Cardiac muscle cell (in vitro differentiated cells and primary cell): ENCODE measurements at regions not wholly inside any gene's neighbourhood (a gene's known extent, or its start where the extent isn't known, plus 50 kb on each side); places are given as distances from the start of the nearest gene placed in this dataset.

Experiments used
- DNase-seq, 2 donors: peaks; one replicate each; pipeline versions ENCODE4 v3.0.0 to v3.0.0-alpha.2; 2010 to 2017; ENCODE audit warnings: low read depth in 1 of 2, low spot score in 1 of 2
- H3K27ac ChIP-seq: fragments of 200-600 bp; sonication (generic); 2 replicates; pipeline ENCODE4 v1.5.1; 2016
- H3K27me3 ChIP-seq: fragments of 200-600 bp; sonication (generic); 2 replicates; pipeline ENCODE4 v1.6.0; 2016; ENCODE audit warnings: control low read depth
- H3K36me3 ChIP-seq: fragments of 200-600 bp; sonication (generic); 2 replicates; pipeline ENCODE4 v1.5.1; 2016; ENCODE audit warnings: control low read depth
- H3K4me1 ChIP-seq: fragments of 200-600 bp; sonication (generic); 2 replicates; pipeline ENCODE4 v1.8.1; 2017; ENCODE audit warnings: low read depth, mild to moderate bottlenecking, mixed run types
- H3K4me3 ChIP-seq: fragments of 200-600 bp; sonication (generic); 2 replicates; pipeline ENCODE4 v1.5.1; 2016; ENCODE audit warnings: mild to moderate bottlenecking
- H3K9me3 ChIP-seq: fragments of 200-600 bp; sonication (generic); 2 replicates; pipeline ENCODE4 v1.5.1; 2017; ENCODE audit warnings: low read depth, mild to moderate bottlenecking, control low read depth
- TF ChIP-seq, protein P1 (sequence below): IDR thresholded peaks from 2 replicates; pipeline ENCODE4 v1.5.1; 2012; ENCODE audit warnings: low read depth, mild to moderate bottlenecking, low read length

DNA sequence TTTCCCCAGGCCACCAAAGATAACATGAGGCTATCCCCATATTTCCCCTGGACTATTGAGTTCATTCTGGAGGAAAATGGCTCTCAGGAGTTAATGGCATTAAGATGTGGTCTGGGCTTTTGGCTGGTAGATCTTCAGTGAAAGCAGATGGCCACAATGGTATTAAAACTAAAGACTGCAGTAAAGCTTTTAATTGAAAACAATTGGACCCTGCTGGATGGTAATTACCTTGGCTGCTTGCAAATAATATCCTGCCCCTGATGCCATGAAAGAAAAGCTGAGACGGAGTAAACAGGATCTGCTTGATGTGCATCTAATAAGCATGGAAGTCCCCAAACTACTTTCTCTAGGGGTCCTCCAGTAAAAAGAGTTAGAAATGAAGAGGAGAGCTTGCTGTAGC lies 255.8 kb downstream of the QKI start:
- Histone ChIP-seq H3K27ac (no peak overlapping the region), H3K4me3 (no peak overlapping the region), H3K9me3 (no peaks in the 10 kb centered on the region), H3K36me3 (no peaks in the 10 kb centered on the region), H3K27me3 (no peaks in the 10 kb centered on the region), H3K4me1 (no peaks in the 10 kb centered on the region)
- TF ChIP-seq, protein P1, sequence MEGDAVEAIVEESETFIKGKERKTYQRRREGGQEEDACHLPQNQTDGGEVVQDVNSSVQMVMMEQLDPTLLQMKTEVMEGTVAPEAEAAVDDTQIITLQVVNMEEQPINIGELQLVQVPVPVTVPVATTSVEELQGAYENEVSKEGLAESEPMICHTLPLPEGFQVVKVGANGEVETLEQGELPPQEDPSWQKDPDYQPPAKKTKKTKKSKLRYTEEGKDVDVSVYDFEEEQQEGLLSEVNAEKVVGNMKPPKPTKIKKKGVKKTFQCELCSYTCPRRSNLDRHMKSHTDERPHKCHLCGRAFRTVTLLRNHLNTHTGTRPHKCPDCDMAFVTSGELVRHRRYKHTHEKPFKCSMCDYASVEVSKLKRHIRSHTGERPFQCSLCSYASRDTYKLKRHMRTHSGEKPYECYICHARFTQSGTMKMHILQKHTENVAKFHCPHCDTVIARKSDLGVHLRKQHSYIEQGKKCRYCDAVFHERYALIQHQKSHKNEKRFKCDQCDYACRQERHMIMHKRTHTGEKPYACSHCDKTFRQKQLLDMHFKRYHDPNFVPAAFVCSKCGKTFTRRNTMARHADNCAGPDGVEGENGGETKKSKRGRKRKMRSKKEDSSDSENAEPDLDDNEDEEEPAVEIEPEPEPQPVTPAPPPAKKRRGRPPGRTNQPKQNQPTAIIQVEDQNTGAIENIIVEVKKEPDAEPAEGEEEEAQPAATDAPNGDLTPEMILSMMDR: no peak
- no peak for DNase-seq

DNA sequence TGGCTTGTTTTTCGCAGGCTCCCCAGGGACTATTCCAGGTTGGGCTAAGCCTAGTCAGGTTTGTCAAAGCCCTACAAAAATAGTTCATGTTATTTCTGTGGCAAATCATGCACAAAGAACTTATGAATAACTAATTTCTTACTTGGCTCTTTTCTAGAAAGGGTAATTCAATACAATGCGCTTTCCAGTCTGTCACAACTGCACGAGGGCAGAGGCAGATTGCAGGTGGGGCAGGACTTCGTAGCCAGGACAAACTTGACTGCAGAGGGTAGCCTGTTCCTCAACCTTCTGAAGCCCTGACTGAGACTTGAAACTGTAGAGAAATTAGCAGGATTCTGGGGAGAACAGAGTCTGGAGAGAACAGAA lies 253.5 kb downstream of the QKI start:
- TF ChIP-seq, protein P1: no peak
- DNase-seq: no peak

DNA sequence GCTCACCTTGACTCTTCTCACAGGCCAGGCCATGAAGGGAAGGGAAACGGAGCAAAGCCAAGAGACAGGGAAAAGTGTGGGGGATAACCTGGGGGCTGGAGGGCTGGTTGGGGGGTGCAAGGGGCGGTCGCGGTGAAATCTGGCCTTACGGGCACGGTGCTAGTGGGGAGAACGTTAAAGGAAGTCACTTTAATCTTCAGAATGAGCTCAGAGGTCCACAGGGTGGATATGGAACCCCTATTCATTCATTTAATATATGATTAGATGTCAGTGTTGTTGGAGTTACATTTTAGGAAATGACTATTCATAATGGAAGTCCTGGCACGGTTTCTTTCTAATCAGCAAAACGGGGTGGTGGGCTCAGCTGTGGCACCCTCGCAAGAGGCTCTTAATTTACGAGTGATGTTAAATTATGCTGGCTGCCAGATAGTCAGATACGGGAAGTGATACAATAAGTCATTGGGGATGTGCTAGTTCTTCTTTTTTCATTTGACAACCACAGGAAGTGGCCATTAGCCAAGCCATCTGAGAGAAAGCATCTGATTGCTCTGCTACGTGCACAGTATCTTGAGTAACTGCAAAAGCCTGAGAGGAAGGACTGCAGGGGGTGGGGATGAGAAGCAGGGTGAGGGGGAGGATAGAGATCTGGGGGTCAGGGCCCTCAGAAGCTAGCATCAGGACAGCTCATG lies 253.0 kb downstream of the QKI start:
- no peaks in the 10 kb centered on the region for H3K36me3 ChIP-seq
- H3K4me1 ChIP-seq: no peaks in the 10 kb centered on the region
- TF ChIP-seq, protein P1: no peak
- DNase-seq: peak in 1 of 2 donors; percentile 62
- H3K27ac ChIP-seq: no peak overlapping the region
- no peak overlapping the region for H3K4me3 ChIP-seq
- no peaks in the 10 kb centered on the region for H3K27me3 ChIP-seq
- no peaks in the 10 kb centered on the region for H3K9me3 ChIP-seq

More for the DNA sequence above, 253.5 kb downstream of the QKI start:
- no peak overlapping the region for H3K27ac ChIP-seq
- H3K4me1 ChIP-seq: no peaks in the 10 kb centered on the region
- H3K9me3 ChIP-seq: no peaks in the 10 kb centered on the region
- H3K27me3 ChIP-seq: no peaks in the 10 kb centered on the region
- H3K4me3 ChIP-seq: no peak overlapping the region
- H3K36me3 ChIP-seq: no peaks in the 10 kb centered on the region

DNA sequence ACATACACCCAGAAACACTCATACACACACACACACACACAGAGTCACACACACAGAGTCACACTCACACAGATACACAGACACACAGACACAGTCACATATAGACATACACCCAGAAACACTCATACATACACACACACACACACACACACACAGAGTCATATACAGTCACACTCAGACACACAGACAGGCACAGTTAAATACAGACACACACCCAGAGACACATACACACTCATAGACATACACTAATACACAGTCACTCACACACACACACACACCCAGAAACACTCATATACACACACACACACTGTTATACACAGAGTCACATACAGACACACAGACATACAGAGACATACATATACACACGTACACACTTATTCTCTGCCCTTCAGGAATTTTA lies 250.9 kb downstream of the QKI start:
- H3K27me3 ChIP-seq: no peaks in the 10 kb centered on the region
- no peaks in the 10 kb centered on the region for H3K4me1 ChIP-seq
- no peaks in the 10 kb centered on the region for H3K9me3 ChIP-seq
- H3K36me3 ChIP-seq: no peaks in the 10 kb centered on the region
- no peak for DNase-seq
- TF ChIP-seq, protein P1: no peak
- H3K4me3 ChIP-seq: no peak overlapping the region
- H3K27ac ChIP-seq: no peak overlapping the region

DNA sequence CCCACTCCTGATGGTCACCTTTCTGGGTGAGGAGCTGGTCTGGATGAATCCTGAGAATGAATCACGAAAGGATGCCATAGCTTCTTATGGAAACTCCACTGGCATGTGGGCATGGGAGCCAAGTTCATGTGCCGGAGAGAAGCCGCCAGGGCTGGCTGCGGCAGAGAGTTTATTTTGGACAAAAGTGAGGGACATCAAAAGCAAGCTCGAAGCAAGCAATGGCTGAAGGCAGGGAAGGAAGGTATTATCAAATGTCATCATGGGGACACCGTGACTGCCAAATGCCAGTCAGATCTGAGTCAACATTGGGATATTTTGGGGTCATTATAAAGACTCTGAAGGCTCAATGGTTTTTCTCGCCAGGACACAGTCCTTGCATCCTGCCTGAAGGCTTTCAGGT lies 249.1 kb downstream of the QKI start:
- Histone ChIP-seq H3K27ac (no peak overlapping the region), H3K4me3 (no peak overlapping the region), H3K36me3 (no peaks in the 10 kb centered on the region), H3K27me3 (no peaks in the 10 kb centered on the region), H3K4me1 (no peaks in the 10 kb centered on the region), H3K9me3 (no peaks in the 10 kb centered on the region)
- DNase-seq: no peak
- TF ChIP-seq, protein P1: no peak
